IPS-18a (cell line): ENCODE measurements at regions not wholly inside any gene's neighbourhood (a gene's known extent, or its start where the extent isn't known, plus 50 kb on each side); places are given as distances from the start of the nearest gene placed in this dataset.

Source experiments
- H3K27ac ChIP-seq: one replicate; pipeline ENCODE4 v1.5.1; 2013; ENCODE audit warnings: low read length
- H3K27me3 ChIP-seq: one replicate; pipeline ENCODE4 v1.6.1; 2013; ENCODE audit warnings: mild to moderate bottlenecking, low read length; ENCODE audit not compliant: control insufficient read depth, insufficient read depth
- H3K36me3 ChIP-seq: one replicate; pipeline ENCODE4 v1.6.1; 2013; ENCODE audit warnings: low read depth, low read length; ENCODE audit not compliant: control insufficient read depth
- H3K4me1 ChIP-seq: one replicate; pipeline ENCODE4 v1.6.1; 2013; ENCODE audit warnings: low read depth, low read length; ENCODE audit not compliant: control insufficient read depth
- H3K4me3 ChIP-seq: one replicate; pipeline ENCODE4 v1.5.1; 2013; ENCODE audit warnings: low read length
- H3K9ac ChIP-seq: one replicate; pipeline ENCODE4 v1.6.1; 2013; ENCODE audit warnings: mild to moderate bottlenecking, low read length, moderate library complexity
- H3K9me3 ChIP-seq: one replicate; pipeline ENCODE4 v1.6.1; 2013; ENCODE audit warnings: low read depth, low read length; ENCODE audit not compliant: control insufficient read depth

DNA sequence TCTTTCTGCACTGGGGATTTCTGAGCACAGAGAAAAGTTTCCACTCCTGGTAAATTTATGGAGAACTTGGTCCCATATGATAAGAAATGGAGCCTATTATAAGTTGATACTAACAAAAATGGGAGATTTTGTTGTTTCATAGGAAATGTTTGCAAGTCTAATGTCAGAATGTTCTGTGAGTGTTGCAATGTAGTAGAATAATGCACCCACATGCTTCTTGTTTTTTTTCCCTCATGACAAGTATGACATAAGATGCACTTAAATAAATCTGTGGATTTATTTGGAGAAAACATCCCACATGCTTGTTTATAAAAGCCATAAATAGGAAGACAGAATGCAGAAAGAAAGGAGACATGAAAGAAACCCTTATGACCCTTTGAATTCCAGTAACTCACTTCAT lies 50.8 kb upstream of the KCNJ6 start:
- Histone ChIP-seq H3K9ac (no peak overlapping the region), H3K27ac (no peak overlapping the region), H3K27me3 (no peaks in the 10 kb centered on the region), H3K9me3 (no peaks in the 10 kb centered on the region), H3K36me3 (no peaks in the 10 kb centered on the region), H3K4me3 (no peak overlapping the region), H3K4me1 (no peaks in the 10 kb centered on the region)

DNA sequence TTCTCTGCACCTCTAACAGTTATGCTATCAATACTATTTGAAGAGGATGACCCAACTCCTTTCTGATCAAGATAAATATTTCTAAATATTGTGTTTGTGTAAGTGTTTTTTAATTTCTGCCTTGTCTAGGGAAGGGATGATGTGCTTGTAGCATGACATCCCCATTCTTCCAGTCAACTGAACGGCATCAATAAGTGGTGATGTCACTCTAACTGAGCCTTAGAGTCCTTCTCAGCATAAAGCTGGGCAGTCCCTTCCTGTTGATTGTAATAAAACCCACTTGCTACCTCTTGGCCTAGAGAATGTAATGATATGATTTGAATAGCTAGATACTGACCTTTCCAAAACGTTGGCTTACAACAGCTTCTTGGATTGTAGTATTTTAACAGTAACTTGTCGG lies 52.5 kb upstream of the KCNJ6 start:
- H3K27ac ChIP-seq: no peak overlapping the region
- no peaks in the 10 kb centered on the region for H3K9me3 ChIP-seq
- no peaks in the 10 kb centered on the region for H3K36me3 ChIP-seq
- no peak overlapping the region for H3K4me3 ChIP-seq
- no peaks in the 10 kb centered on the region for H3K27me3 ChIP-seq
- no peaks in the 10 kb centered on the region for H3K4me1 ChIP-seq
- no peak overlapping the region for H3K9ac ChIP-seq

DNA sequence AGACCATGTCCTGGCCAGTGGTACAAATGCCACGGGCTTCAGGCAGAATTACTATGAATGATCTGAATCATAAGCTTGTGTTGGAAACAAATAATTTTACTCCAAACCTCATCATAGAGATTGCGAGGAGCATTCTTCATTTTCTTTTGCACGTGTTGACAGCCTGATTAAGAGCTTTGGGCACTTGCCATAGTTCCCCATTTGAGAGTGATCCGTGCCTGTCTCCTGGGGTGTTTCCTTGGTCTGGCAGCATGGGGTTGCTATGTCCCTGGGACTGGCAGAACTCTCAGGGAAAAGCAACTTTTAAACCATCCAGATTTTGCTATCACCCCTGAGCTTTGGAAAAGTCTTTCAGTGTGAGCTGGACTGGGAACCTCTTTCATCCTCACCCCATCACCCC lies 54.3 kb upstream of the KCNJ6 start:
- H3K9me3 ChIP-seq: no peaks in the 10 kb centered on the region
- no peaks in the 10 kb centered on the region for H3K36me3 ChIP-seq
- H3K27me3 ChIP-seq: no peaks in the 10 kb centered on the region
- H3K4me3 ChIP-seq: no peak overlapping the region
- H3K9ac ChIP-seq: no peak overlapping the region
- no peak overlapping the region for H3K27ac ChIP-seq
- no peaks in the 10 kb centered on the region for H3K4me1 ChIP-seq

GRCh38 chr21:37971390-37971950 lies 55.2 kb upstream of the KCNJ6 start:
- Histone ChIP-seq H3K9me3 (no peaks in the 10 kb centered on the region), H3K4me3 (no peak overlapping the region), H3K27me3 (no peaks in the 10 kb centered on the region), H3K9ac (no peak overlapping the region), H3K4me1 (no peaks in the 10 kb centered on the region), H3K27ac (no peak overlapping the region), H3K36me3 (no peaks in the 10 kb centered on the region)

DNA sequence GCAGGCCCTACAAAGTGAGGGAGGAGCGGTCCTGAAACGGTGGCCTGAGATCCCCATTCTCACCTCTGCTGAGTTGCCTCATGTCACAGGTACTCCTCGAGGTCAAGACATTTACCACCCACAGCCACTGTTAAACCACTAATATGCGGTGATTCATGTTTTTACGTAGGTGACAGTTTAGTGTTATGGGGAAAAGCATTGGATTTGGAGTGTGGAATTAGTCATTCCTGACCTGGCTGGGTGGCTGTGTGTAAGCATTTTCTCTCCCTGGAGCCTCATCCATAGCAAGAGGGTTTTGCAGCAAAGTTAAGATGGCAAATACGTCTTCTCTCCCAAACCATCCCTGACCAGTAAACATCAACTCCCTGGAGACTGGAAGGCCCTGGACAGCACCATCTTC lies 57.8 kb upstream of the KCNJ6 start:
- no peaks in the 10 kb centered on the region for H3K36me3 ChIP-seq

DNA sequence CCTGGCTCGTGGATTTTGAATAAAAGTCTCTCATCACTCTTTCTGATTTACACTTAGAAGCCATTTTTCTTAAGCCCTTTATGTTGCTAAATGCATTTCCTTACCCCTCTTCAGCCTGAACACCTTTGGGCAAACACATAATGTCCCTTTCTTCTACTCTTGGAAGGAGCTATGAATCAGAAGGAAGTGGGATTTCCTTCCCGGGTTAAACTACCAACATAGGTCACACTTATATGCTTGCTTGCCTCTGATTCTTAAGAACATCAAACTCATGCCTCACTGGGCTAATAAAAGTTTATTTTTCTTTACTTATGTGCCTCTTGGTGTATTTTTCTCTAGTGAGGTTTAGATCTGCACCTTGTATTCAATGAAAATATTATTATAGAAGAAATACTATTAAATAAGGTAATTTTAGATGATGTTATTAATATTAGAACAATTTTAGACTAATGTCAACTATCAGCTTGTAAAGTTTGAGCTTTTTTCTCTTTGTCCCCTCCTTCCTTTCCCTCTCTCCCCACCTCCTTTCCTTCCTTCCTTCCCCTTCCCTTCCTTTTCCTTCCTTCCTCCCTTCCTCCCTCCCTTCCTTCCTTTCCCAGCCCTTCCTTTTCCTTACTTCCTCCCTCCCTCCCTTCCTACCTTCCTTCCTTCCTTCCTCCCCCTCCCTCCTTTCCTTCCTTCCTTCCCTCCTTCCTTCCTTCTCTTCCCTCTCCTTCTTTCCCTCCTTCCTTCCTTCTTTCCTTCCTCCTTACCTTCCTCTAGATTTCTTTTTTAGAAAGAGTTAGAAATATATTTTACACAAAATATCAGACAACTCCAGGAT lies 66.5 kb upstream of the KCNJ6 start:
- H3K36me3 ChIP-seq: no peaks in the 10 kb centered on the region
- H3K27ac ChIP-seq: no peak overlapping the region
- H3K9ac ChIP-seq: no peak overlapping the region
- H3K4me3 ChIP-seq: no peak overlapping the region
- H3K9me3 ChIP-seq: no peaks in the 10 kb centered on the region
- no peaks in the 10 kb centered on the region for H3K27me3 ChIP-seq
- H3K4me1 ChIP-seq: no peaks in the 10 kb centered on the region

More for the DNA sequence above, 57.8 kb upstream of the KCNJ6 start:
- no peaks in the 10 kb centered on the region for H3K27me3 ChIP-seq
- no peak overlapping the region for H3K9ac ChIP-seq
- no peaks in the 10 kb centered on the region for H3K4me1 ChIP-seq
- no peak overlapping the region for H3K27ac ChIP-seq
- H3K4me3 ChIP-seq: no peak overlapping the region
- no peaks in the 10 kb centered on the region for H3K9me3 ChIP-seq

GRCh38 chr21:37983336-37984095 lies 67.3 kb upstream of the KCNJ6 start:
- Histone ChIP-seq H3K9ac (no peak overlapping the region), H3K27me3 (no peaks in the 10 kb centered on the region), H3K4me3 (no peak overlapping the region), H3K27ac (no peak overlapping the region), H3K36me3 (no peaks in the 10 kb centered on the region), H3K4me1 (no peaks in the 10 kb centered on the region), H3K9me3 (no peaks in the 10 kb centered on the region)

- no peak overlapping the region for H3K4me3 ChIP-seq
- no peaks in the 10 kb centered on the region for H3K27me3 ChIP-seq
- H3K27ac ChIP-seq: no peak overlapping the region
- no peaks in the 10 kb centered on the region for H3K4me1 ChIP-seq
- H3K9ac ChIP-seq: no peak overlapping the region
- no peaks in the 10 kb centered on the region for H3K9me3 ChIP-seq
- H3K36me3 ChIP-seq: no peaks in the 10 kb centered on the region
Measured at GRCh38 chr21:37984416-37984815, 68.2 kb upstream of the KCNJ6 start.

- no peaks in the 10 kb centered on the region for H3K27me3 ChIP-seq
- no peak overlapping the region for H3K27ac ChIP-seq
- H3K36me3 ChIP-seq: no peaks in the 10 kb centered on the region
- H3K9ac ChIP-seq: no peak overlapping the region
- H3K4me3 ChIP-seq: no peak overlapping the region
- no peaks in the 10 kb centered on the region for H3K9me3 ChIP-seq
- H3K4me1 ChIP-seq: no peaks in the 10 kb centered on the region
Measured at GRCh38 chr21:37986000-37986399, 69.7 kb upstream of the KCNJ6 start.

GRCh38 chr21:37986751-37987399 lies 70.6 kb upstream of the KCNJ6 start:
- H3K27ac ChIP-seq: no peak overlapping the region
- H3K9me3 ChIP-seq: no peaks in the 10 kb centered on the region
- H3K4me3 ChIP-seq: no peak overlapping the region
- no peaks in the 10 kb centered on the region for H3K27me3 ChIP-seq
- no peaks in the 10 kb centered on the region for H3K4me1 ChIP-seq
- no peak overlapping the region for H3K9ac ChIP-seq
- no peaks in the 10 kb centered on the region for H3K36me3 ChIP-seq

DNA sequence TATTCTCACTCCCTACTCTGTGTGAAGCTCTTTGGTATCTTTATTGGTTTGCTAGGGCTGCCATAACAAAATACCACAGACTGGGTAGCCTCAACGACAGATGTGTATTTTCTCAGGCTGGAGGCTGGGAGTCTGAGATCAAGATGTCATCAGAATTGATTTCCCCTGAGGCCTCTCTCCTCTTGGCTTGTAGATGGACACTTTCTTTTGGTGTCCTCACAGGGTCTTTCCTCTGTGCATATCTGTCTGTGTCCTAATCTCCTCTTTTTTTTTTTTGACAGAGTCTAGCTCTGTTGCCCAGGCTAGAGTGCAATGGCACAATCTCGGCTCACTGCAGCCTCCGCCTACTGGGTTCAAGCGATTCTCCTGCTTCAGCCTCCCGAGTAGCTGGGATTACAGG lies 71.4 kb upstream of the KCNJ6 start:
- Histone ChIP-seq H3K9me3 (no peaks in the 10 kb centered on the region), H3K4me3 (no peak overlapping the region), H3K36me3 (no peaks in the 10 kb centered on the region), H3K4me1 (no peaks in the 10 kb centered on the region), H3K27me3 (no peaks in the 10 kb centered on the region), H3K9ac (no peak overlapping the region), H3K27ac (no peak overlapping the region)
